ES-I3 (cell line): ENCODE measurements at regions not wholly inside any gene's neighbourhood (a gene's known extent, or its start where the extent isn't known, plus 50 kb on each side); places are given as distances from the start of the nearest gene placed in this dataset.

Source experiments
- H3K36me3 ChIP-seq: 2 replicates; pipeline ENCODE4 v1.6.1; 2013; ENCODE audit warnings: mild to moderate bottlenecking, low read length, control low read depth, moderate library complexity; ENCODE audit not compliant: insufficient read depth
- H3K4me1 ChIP-seq: 2 replicates; pipeline ENCODE4 v1.6.1; 2013; ENCODE audit warnings: mild to moderate bottlenecking, control low read depth, low read length; ENCODE audit not compliant: insufficient read depth
- H3K9ac ChIP-seq: 2 replicates; pipeline ENCODE4 v1.6.1; 2013; ENCODE audit warnings: low read depth, mild to moderate bottlenecking, low read length, moderate library complexity
- H3K9me3 ChIP-seq: 2 replicates; pipeline ENCODE4 v1.6.1; 2013; ENCODE audit warnings: mild to moderate bottlenecking, low read length, moderate library complexity; ENCODE audit not compliant: control insufficient read depth, insufficient read depth

- no peak overlapping the region for H3K9ac ChIP-seq
- H3K9me3 ChIP-seq = no peaks in the 10 kb centered on the region
- H3K4me1 ChIP-seq = no peaks in the 10 kb centered on the region
- no peaks in the 10 kb centered on the region for H3K36me3 ChIP-seq
Observed at GRCh38 chr1:4053160-4053748, 153.2 kb upstream of the C1orf174 start.

GRCh38 chr1:4053774-4054173 is 153.7 kb upstream of the C1orf174 start:
- Histone ChIP-seq H3K9ac (no peak overlapping the region), H3K9me3 (no peaks in the 10 kb centered on the region), H3K4me1 (no peaks in the 10 kb centered on the region), H3K36me3 (no peaks in the 10 kb centered on the region)

GRCh38 chr1:4055294-4055967 is 155.4 kb upstream of the C1orf174 start:
- no peaks in the 10 kb centered on the region for H3K9me3 ChIP-seq
- no peaks in the 10 kb centered on the region for H3K36me3 ChIP-seq
- H3K4me1 ChIP-seq = no peaks in the 10 kb centered on the region
- H3K9ac ChIP-seq = no peak overlapping the region

- Histone ChIP-seq H3K4me1 (no peaks in the 10 kb centered on the region), H3K9me3 (no peaks in the 10 kb centered on the region), H3K9ac (no peak overlapping the region), H3K36me3 (no peaks in the 10 kb centered on the region)
Observed at GRCh38 chr1:4056422-4056821, 156.3 kb upstream of the C1orf174 start.

GRCh38 chr1:4056989-4057388 is 156.9 kb upstream of the C1orf174 start:
- Histone ChIP-seq H3K9me3 (no peaks in the 10 kb centered on the region), H3K36me3 (no peaks in the 10 kb centered on the region), H3K4me1 (no peaks in the 10 kb centered on the region)

GRCh38 chr1:4057603-4058002 is 157.5 kb upstream of the C1orf174 start:
- H3K9me3 ChIP-seq = no peaks in the 10 kb centered on the region
- H3K4me1 ChIP-seq = no peaks in the 10 kb centered on the region
- no peak overlapping the region for H3K9ac ChIP-seq
- H3K36me3 ChIP-seq = no peaks in the 10 kb centered on the region

More at GRCh38 chr1:4056989-4057388, 156.9 kb upstream of the C1orf174 start:
- H3K9ac ChIP-seq = no peak overlapping the region

GRCh38 chr1:4058122-4058521 is 158.1 kb upstream of the C1orf174 start:
- Histone ChIP-seq H3K9me3 (no peaks in the 10 kb centered on the region), H3K9ac (no peak overlapping the region), H3K36me3 (no peaks in the 10 kb centered on the region), H3K4me1 (no peaks in the 10 kb centered on the region)

GRCh38 chr1:4058706-4059105 is 158.6 kb upstream of the C1orf174 start:
- Histone ChIP-seq H3K9me3 (no peaks in the 10 kb centered on the region), H3K9ac (no peak overlapping the region), H3K36me3 (no peaks in the 10 kb centered on the region), H3K4me1 (no peaks in the 10 kb centered on the region)

GRCh38 chr1:4059270-4059669 is 159.2 kb upstream of the C1orf174 start:
- Histone ChIP-seq H3K36me3 (no peaks in the 10 kb centered on the region), H3K4me1 (no peaks in the 10 kb centered on the region), H3K9me3 (no peaks in the 10 kb centered on the region), H3K9ac (no peak overlapping the region)

GRCh38 chr1:4060850-4061249 is 160.8 kb upstream of the C1orf174 start:
- Histone ChIP-seq H3K36me3 (no peaks in the 10 kb centered on the region), H3K4me1 (no peaks in the 10 kb centered on the region), H3K9ac (no peak overlapping the region), H3K9me3 (no peaks in the 10 kb centered on the region)

- no peaks in the 10 kb centered on the region for H3K36me3 ChIP-seq
- H3K9me3 ChIP-seq = no peaks in the 10 kb centered on the region
- no peaks in the 10 kb centered on the region for H3K4me1 ChIP-seq
- H3K9ac ChIP-seq = no peak overlapping the region
Observed at GRCh38 chr1:4061521-4062031, 161.5 kb upstream of the C1orf174 start.

GRCh38 chr1:4062041-4062440 is 162.0 kb upstream of the C1orf174 start:
- no peaks in the 10 kb centered on the region for H3K9me3 ChIP-seq
- H3K36me3 ChIP-seq = no peaks in the 10 kb centered on the region
- no peak overlapping the region for H3K9ac ChIP-seq
- H3K4me1 ChIP-seq = no peaks in the 10 kb centered on the region

- no peaks in the 10 kb centered on the region for H3K36me3 ChIP-seq
- no peaks in the 10 kb centered on the region for H3K4me1 ChIP-seq
- H3K9ac ChIP-seq = no peak overlapping the region
- H3K9me3 ChIP-seq = no peaks in the 10 kb centered on the region
Observed at GRCh38 chr1:4062560-4062959, 162.5 kb upstream of the C1orf174 start.

- H3K9ac ChIP-seq = no peak overlapping the region
- H3K4me1 ChIP-seq = peaks cover 3% of the 10 kb centered on the region; the same call in 1 of the 2 replicates
- H3K36me3 ChIP-seq = no peaks in the 10 kb centered on the region
Observed at GRCh38 chr1:4062992-4063391, 162.9 kb upstream of the C1orf174 start.

GRCh38 chr1:4063516-4063915 is 163.4 kb upstream of the C1orf174 start:
- H3K9me3 ChIP-seq = no peaks in the 10 kb centered on the region
- H3K4me1 ChIP-seq = peaks cover 8% of the 10 kb centered on the region; the same call in 1 of the 2 replicates
- H3K9ac ChIP-seq = no peak overlapping the region
- H3K36me3 ChIP-seq = no peaks in the 10 kb centered on the region

More at GRCh38 chr1:4062992-4063391, 162.9 kb upstream of the C1orf174 start:
- H3K9me3 ChIP-seq = no peaks in the 10 kb centered on the region
